DND-41 (cell line): ENCODE measurements at regions not wholly inside any gene's neighbourhood (a gene's known extent, or its start where the extent isn't known, plus 50 kb on each side); places are given as distances from the start of the nearest gene placed in this dataset.

Source experiments
- CTCF ChIP-seq: IDR thresholded peaks from 2 replicates; pipeline ENCODE4 v1.5.1; 2012; ENCODE audit warnings: borderline replicate concordance, low read length, moderate library complexity, mild to moderate bottlenecking; ENCODE audit not compliant: poor library complexity, severe bottlenecking; ENCODE audit errors: extremely low read depth
- EZH2 ChIP-seq: IDR thresholded peaks from 3 replicates; pipeline ENCODE4 v1.6.1; 2012; ENCODE audit warnings: borderline replicate concordance, low read depth, mild to moderate bottlenecking, moderate library complexity, low read length, inconsistent platforms; ENCODE audit not compliant: severe bottlenecking

DNA sequence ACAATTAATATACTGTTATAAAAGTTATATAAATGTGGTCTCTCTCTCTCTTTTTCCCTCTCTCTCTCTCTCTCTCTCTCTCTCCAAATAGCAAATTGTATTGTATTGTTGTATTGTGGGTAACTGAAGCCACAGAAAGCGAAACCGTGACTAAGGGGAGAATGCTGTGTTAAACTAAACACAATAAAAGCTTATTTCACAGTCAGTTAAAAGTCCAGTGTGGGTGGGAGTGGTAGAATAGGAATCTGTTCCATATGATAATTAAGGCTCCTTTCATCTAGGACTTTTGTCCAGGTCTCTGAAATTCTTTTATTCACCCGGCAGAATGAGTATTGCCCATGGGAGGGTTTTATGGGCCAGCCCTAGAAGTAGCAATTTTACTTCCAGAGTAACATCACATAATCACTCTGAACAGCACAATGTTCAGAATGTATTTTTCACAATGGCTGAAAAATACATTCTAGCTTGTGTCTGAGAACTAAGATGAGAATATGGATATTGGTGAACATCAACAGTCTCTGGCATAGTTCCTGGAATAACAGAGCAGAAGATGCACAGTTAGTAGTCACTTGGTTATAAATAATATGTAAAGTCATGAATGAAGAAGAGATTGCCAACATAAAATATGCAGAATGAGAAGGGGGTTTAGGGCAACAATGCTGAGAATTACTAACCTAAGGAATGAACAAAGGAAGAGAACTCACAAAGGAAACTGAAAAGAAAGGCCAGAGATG lies 399.1 kb downstream of the PLCL1 start:
- no peak for TF ChIP-seq CTCF
- TF ChIP-seq EZH2 = no peak
